ENCODE measurements at regions not wholly inside any gene's neighbourhood (a gene's known extent, or its start where the extent isn't known, plus 50 kb on each side); places are given as distances from the start of the nearest gene placed in this dataset.
A peak's percentile ranks its signal among the peaks of the same experiment; 100 is the strongest.

DNA sequence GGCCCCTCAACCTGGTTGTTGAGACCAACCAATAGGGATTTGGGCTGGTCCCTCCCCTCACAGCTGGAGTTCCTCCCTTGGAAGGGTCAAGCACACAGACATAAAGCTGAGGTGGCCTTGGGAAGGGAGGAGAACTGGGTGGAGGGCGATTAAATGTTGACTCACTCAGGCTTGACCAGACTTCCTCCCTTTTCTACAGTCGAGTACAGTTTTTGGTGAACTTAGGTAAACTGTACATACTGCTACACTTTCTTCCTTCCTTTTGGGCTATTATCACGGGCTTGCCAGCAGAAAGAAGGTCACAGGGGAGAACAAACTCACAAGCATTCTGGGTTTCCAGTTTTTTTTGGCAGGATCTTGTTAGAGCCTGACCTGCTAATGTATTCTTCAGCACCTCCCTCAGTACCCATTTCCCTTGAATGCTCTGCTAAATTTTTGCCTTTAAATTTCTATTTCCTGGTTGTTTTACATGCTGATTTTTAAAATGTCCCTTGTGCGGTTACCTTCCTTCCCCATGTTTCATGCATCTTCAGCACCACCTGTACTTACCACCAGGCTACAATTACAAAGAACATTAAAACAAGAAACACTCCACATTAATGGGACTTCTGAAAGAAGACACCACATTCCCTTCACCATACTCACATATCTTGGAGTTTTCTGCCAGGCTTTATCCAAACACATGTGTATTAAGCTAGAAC lies 135.2 kb upstream of the RASGEF1B start:
- no peaks in the 10 kb centered on the region for H3K9me3 ChIP-seq (ENCODE audit: control insufficient read depth in 2 of 2, low read length in 2 of 2)
- H3K27me3 ChIP-seq (ENCODE audit: control insufficient read depth in 2 of 2, insufficient read depth in 2 of 2, low read length in 2 of 2): no peaks in the 10 kb centered on the region
- peak overlapping the region; percentile 5 to 38 for H3K27ac ChIP-seq (ENCODE audit: low read depth in 2 of 2, low read length in 2 of 2)
- H3K36me3 ChIP-seq (ENCODE audit: control insufficient read depth in 2 of 2, insufficient read depth in 2 of 2, low read length in 2 of 2): no peaks in the 10 kb centered on the region
- H3K4me3 ChIP-seq (ENCODE audit: low read length in 2 of 2): no peak overlapping the region
- peaks cover 0 to 12% of the 10 kb centered on the region in 2 donors for H3K4me1 ChIP-seq (ENCODE audit: control insufficient read depth in 2 of 2, insufficient read depth in 2 of 2, low read length in 2 of 2)
- no peak overlapping the region for H3K9ac ChIP-seq (ENCODE audit: low read depth in 1 of 2, low read length in 2 of 2)

DNA sequence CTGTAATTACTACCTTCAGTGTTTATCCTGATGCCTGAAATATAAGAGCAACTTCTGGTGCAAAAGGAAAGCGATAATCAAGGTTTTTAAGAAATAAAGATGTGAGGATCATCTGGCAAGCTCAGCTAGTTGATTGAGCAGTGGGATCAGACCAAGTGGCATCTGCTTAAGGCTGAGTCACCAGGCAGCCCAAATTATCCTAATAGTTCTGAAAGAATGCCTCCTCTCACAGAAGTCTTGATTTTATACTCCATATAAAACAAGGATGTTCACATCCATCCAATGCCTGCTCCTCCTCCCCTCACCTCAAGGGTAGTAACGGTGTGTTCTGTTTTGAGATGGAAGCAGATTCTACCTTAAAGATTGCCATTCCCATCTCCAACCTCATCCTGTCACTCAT lies 134.5 kb upstream of the RASGEF1B start:
- Histone ChIP-seq H3K27ac (ENCODE audit: low read depth in 2 of 2, low read length in 2 of 2) (peak overlapping the region in 1 of 2 donors; percentile 38), H3K9me3 (ENCODE audit: control insufficient read depth in 2 of 2, low read length in 2 of 2) (no peaks in the 10 kb centered on the region), H3K36me3 (ENCODE audit: control insufficient read depth in 2 of 2, insufficient read depth in 2 of 2, low read length in 2 of 2) (no peaks in the 10 kb centered on the region), H3K9ac (ENCODE audit: low read depth in 1 of 2, low read length in 2 of 2) (no peak overlapping the region), H3K27me3 (ENCODE audit: control insufficient read depth in 2 of 2, insufficient read depth in 2 of 2, low read length in 2 of 2) (no peaks in the 10 kb centered on the region), H3K4me3 (ENCODE audit: low read length in 2 of 2) (no peak overlapping the region), H3K4me1 (ENCODE audit: control insufficient read depth in 2 of 2, insufficient read depth in 2 of 2, low read length in 2 of 2) (peaks cover 0 to 12% of the 10 kb centered on the region in 2 donors)

DNA sequence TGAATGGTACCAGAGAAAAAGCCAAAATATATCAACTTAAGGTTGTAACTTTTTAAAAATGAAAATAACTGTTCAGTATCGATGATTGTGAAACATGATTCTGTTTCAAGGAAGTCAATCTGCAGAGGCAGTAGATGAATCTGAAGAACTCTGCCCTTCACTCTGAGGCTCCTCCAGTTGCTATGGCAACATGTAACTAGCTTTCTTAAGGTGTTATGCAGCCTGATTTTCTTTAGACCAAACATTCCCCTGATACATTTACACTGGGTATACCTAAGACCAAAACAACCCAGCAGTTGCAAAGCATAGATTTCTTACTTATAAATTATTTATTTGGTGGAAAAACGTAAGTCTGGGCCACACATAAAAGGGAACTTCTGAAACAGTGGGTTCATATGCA lies 133.6 kb upstream of the RASGEF1B start:
- Histone ChIP-seq H3K9ac (ENCODE audit: low read depth in 1 of 2, low read length in 2 of 2) (no peak overlapping the region), H3K27me3 (ENCODE audit: control insufficient read depth in 2 of 2, insufficient read depth in 2 of 2, low read length in 2 of 2) (no peaks in the 10 kb centered on the region), H3K4me1 (ENCODE audit: control insufficient read depth in 2 of 2, insufficient read depth in 2 of 2, low read length in 2 of 2) (peaks cover 0 to 12% of the 10 kb centered on the region in 2 donors), H3K4me3 (ENCODE audit: low read length in 2 of 2) (no peak overlapping the region), H3K36me3 (ENCODE audit: control insufficient read depth in 2 of 2, insufficient read depth in 2 of 2, low read length in 2 of 2) (no peaks in the 10 kb centered on the region), H3K9me3 (ENCODE audit: control insufficient read depth in 2 of 2, low read length in 2 of 2) (no peaks in the 10 kb centered on the region), H3K27ac (ENCODE audit: low read depth in 2 of 2, low read length in 2 of 2) (no peak overlapping the region)

GRCh38 chr4:81604683-81605218 lies 133.0 kb upstream of the RASGEF1B start:
- no peaks in the 10 kb centered on the region for H3K36me3 ChIP-seq (ENCODE audit: control insufficient read depth in 2 of 2, insufficient read depth in 2 of 2, low read length in 2 of 2)
- peaks cover 0 to 12% of the 10 kb centered on the region in 2 donors for H3K4me1 ChIP-seq (ENCODE audit: control insufficient read depth in 2 of 2, insufficient read depth in 2 of 2, low read length in 2 of 2)
- H3K9me3 ChIP-seq (ENCODE audit: control insufficient read depth in 2 of 2, low read length in 2 of 2): no peaks in the 10 kb centered on the region
- H3K4me3 ChIP-seq (ENCODE audit: low read length in 2 of 2): no peak overlapping the region
- no peaks in the 10 kb centered on the region for H3K27me3 ChIP-seq (ENCODE audit: control insufficient read depth in 2 of 2, insufficient read depth in 2 of 2, low read length in 2 of 2)
- no peak overlapping the region for H3K27ac ChIP-seq (ENCODE audit: low read depth in 2 of 2, low read length in 2 of 2)
- no peak overlapping the region for H3K9ac ChIP-seq (ENCODE audit: low read depth in 1 of 2, low read length in 2 of 2)

DNA sequence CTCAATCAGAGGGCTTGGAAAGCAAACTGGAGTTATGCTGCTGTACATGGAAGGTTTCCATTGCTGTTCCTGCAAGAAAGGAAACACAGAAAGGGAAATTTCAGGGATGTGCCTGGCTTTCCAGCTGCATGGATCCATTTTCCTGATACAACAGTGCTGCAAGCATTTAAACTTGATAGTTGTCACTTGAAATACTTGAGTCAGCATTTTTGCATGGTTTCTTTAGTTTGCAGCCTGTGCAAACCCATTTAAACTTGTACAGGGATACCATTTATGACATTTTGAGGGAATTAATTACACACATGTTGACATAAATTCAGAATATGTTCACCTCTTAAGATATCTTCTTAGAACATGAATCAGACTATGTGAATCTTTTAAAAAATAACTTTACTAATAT lies 131.1 kb upstream of the RASGEF1B start:
- no peak overlapping the region for H3K9ac ChIP-seq (ENCODE audit: low read depth in 1 of 2, low read length in 2 of 2)
- no peaks in the 10 kb centered on the region for H3K9me3 ChIP-seq (ENCODE audit: control insufficient read depth in 2 of 2, low read length in 2 of 2)
- H3K4me1 ChIP-seq (ENCODE audit: control insufficient read depth in 2 of 2, insufficient read depth in 2 of 2, low read length in 2 of 2): peaks cover 0 to 12% of the 10 kb centered on the region in 2 donors
- no peaks in the 10 kb centered on the region for H3K36me3 ChIP-seq (ENCODE audit: control insufficient read depth in 2 of 2, insufficient read depth in 2 of 2, low read length in 2 of 2)
- no peak overlapping the region for H3K4me3 ChIP-seq (ENCODE audit: low read length in 2 of 2)
- no peaks in the 10 kb centered on the region for H3K27me3 ChIP-seq (ENCODE audit: control insufficient read depth in 2 of 2, insufficient read depth in 2 of 2, low read length in 2 of 2)
- H3K27ac ChIP-seq (ENCODE audit: low read depth in 2 of 2, low read length in 2 of 2): no peak overlapping the region

DNA sequence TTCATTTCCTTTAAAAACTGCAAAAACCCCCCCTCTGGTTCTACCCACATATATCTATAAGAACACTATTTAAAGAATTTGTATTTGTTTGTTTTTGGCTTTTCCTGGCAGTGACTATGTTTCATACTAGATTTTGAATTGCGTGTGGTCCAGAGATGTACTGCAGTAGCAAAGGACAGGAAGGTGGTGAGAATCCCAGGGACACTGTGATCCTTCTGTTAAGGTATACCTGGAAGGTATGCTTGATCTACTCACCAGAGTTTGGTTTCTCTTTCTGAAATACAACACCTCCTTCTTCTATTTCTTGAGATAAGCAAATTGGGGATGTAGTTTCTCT lies 129.6 kb upstream of the RASGEF1B start:
- no peak overlapping the region for H3K4me3 ChIP-seq (ENCODE audit: low read length in 2 of 2)
- H3K4me1 ChIP-seq (ENCODE audit: control insufficient read depth in 2 of 2, insufficient read depth in 2 of 2, low read length in 2 of 2): peaks cover 0 to 2% of the 10 kb centered on the region in 2 donors
- no peaks in the 10 kb centered on the region for H3K36me3 ChIP-seq (ENCODE audit: control insufficient read depth in 2 of 2, insufficient read depth in 2 of 2, low read length in 2 of 2)
- H3K9me3 ChIP-seq (ENCODE audit: control insufficient read depth in 2 of 2, low read length in 2 of 2): no peaks in the 10 kb centered on the region
- H3K9ac ChIP-seq (ENCODE audit: low read depth in 1 of 2, low read length in 2 of 2): no peak overlapping the region
- no peaks in the 10 kb centered on the region for H3K27me3 ChIP-seq (ENCODE audit: control insufficient read depth in 2 of 2, insufficient read depth in 2 of 2, low read length in 2 of 2)
- no peak overlapping the region for H3K27ac ChIP-seq (ENCODE audit: low read depth in 2 of 2, low read length in 2 of 2)

DNA sequence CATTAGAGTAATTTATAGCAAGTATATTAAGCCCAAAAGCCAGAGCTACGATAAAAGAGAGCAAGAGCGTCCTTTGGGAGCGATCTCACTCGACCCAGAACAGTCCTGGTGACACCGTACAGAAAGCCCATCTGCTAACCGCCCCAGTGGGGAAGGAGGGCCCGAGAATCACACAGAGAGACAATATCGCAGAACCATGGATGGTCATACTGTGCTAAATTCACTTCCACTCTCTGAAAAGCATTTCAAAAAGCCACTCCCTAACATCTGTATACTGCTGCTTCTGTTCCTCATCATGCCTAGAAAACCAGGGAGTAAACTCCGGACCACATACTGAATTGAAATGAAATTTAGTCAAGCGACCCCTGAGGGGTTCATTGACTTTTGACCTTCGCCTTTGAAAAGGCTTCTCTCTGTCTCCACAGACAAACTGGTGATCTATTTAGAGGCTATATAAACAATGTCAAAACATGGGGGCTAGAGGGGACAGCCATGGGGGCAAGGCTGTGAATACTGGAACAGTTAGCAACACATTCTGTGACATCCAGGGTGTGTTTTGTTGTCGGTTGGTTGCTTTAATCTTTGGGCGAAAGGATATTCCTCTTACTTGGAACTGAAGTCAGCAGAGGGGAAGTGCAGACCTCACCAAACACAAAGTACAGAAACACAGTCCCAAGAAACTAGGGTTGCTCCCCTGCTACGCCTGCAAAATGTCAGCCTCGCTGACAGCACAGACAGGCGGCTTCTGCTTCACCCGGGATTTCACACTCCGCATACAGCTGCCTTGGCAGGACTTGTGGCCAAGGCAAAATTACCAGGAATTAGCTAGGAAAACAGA lies 129.0 kb upstream of the RASGEF1B start:
- Histone ChIP-seq H3K4me3 (ENCODE audit: low read length in 2 of 2) (no peak overlapping the region), H3K36me3 (ENCODE audit: control insufficient read depth in 2 of 2, insufficient read depth in 2 of 2, low read length in 2 of 2) (no peaks in the 10 kb centered on the region), H3K9me3 (ENCODE audit: control insufficient read depth in 2 of 2, low read length in 2 of 2) (no peaks in the 10 kb centered on the region), H3K27ac (ENCODE audit: low read depth in 2 of 2, low read length in 2 of 2) (no peak overlapping the region), H3K9ac (ENCODE audit: low read depth in 1 of 2, low read length in 2 of 2) (no peak overlapping the region), H3K4me1 (ENCODE audit: control insufficient read depth in 2 of 2, insufficient read depth in 2 of 2, low read length in 2 of 2) (no peaks in the 10 kb centered on the region), H3K27me3 (ENCODE audit: control insufficient read depth in 2 of 2, insufficient read depth in 2 of 2, low read length in 2 of 2) (no peaks in the 10 kb centered on the region)

DNA sequence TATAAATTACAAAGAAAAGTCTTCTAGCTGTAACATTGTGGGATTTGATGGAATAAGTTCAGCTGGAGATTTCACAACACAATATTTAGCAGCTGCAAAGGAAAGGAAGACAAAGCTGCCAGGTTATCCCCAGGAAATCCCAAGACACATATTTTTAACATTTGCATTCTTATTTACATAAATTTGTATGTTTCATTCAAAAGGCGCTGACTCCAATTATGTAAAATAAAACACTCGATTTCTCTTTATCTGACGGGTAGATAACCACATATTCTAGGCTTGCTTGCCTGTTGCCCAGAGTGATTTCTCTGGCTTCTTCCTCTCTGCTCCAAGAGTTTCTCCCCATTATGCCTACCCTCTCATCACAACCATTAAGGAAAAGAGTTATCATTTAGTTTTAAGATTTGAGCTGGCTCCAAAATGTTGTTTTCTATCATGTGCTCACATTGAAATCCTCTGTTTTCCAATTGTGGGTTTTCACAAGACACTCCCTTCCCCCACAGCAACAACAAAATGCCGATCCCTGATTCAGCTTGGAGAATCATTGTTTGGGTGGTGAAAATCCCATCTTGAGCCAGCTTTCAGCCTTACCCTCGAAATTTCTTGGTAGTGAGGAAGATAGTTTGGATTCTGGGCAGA lies 128.2 kb upstream of the RASGEF1B start:
- Histone ChIP-seq H3K4me3 (ENCODE audit: low read length in 2 of 2) (no peak overlapping the region), H3K27me3 (ENCODE audit: control insufficient read depth in 2 of 2, insufficient read depth in 2 of 2, low read length in 2 of 2) (no peaks in the 10 kb centered on the region), H3K4me1 (ENCODE audit: control insufficient read depth in 2 of 2, insufficient read depth in 2 of 2, low read length in 2 of 2) (peaks cover 0 to 5% of the 10 kb centered on the region in 2 donors), H3K36me3 (ENCODE audit: control insufficient read depth in 2 of 2, insufficient read depth in 2 of 2, low read length in 2 of 2) (no peaks in the 10 kb centered on the region), H3K27ac (ENCODE audit: low read depth in 2 of 2, low read length in 2 of 2) (no peak overlapping the region), H3K9ac (ENCODE audit: low read depth in 1 of 2, low read length in 2 of 2) (no peak overlapping the region), H3K9me3 (ENCODE audit: control insufficient read depth in 2 of 2, low read length in 2 of 2) (no peaks in the 10 kb centered on the region)

GRCh38 chr4:81595798-81596610 lies 124.3 kb upstream of the RASGEF1B start:
- Histone ChIP-seq H3K27me3 (ENCODE audit: control insufficient read depth in 2 of 2, insufficient read depth in 2 of 2, low read length in 2 of 2) (no peaks in the 10 kb centered on the region), H3K4me1 (ENCODE audit: control insufficient read depth in 2 of 2, insufficient read depth in 2 of 2, low read length in 2 of 2) (peaks cover 5 to 15% of the 10 kb centered on the region in 2 donors), H3K27ac (ENCODE audit: low read depth in 2 of 2, low read length in 2 of 2) (no peak overlapping the region), H3K4me3 (ENCODE audit: low read length in 2 of 2) (no peak overlapping the region), H3K9ac (ENCODE audit: low read depth in 1 of 2, low read length in 2 of 2) (no peak overlapping the region), H3K9me3 (ENCODE audit: control insufficient read depth in 2 of 2, low read length in 2 of 2) (no peaks in the 10 kb centered on the region), H3K36me3 (ENCODE audit: control insufficient read depth in 2 of 2, insufficient read depth in 2 of 2, low read length in 2 of 2) (no peaks in the 10 kb centered on the region)

Measured in mucosa of rectum (tissue), 2 donors.